Activated T-cell treated with anti-CD3 and anti-CD28 coated beads for 48 hours (primary cell): ENCODE measurements at regions not wholly inside any gene's neighbourhood (a gene's known extent, or its start where the extent isn't known, plus 50 kb on each side); places are given as distances from the start of the nearest gene placed in this dataset.

Source experiments
- DNase-seq: peaks from one replicate; pipeline ENCODE4 v3.0.0-alpha.2; 2020; ENCODE audit warnings: low read depth

GRCh38 chr15:98202256-98202655 lies 241.8 kb downstream of the ARRDC4 start:
- no peak for DNase-seq

GRCh38 chr15:98203872-98204660 lies 243.6 kb downstream of the ARRDC4 start:
- DNase-seq, result no peak

GRCh38 chr15:98207928-98208327 lies 247.4 kb downstream of the ARRDC4 start:
- no peak for DNase-seq

GRCh38 chr15:98213346-98213979 lies 253.0 kb downstream of the ARRDC4 start:
- DNase-seq, result no peak

- no peak for DNase-seq
Measured at GRCh38 chr15:98216166-98216565, 255.7 kb downstream of the ARRDC4 start.

GRCh38 chr15:98217356-98217755 lies 256.9 kb downstream of the ARRDC4 start:
- no peak for DNase-seq

GRCh38 chr15:98221144-98221543 lies 260.6 kb downstream of the ARRDC4 start:
- no peak for DNase-seq

- DNase-seq, result no peak
Measured at GRCh38 chr15:98221577-98221976, 261.1 kb downstream of the ARRDC4 start.

GRCh38 chr15:98226149-98226548 lies 265.6 kb downstream of the ARRDC4 start:
- no peak for DNase-seq

GRCh38 chr15:98226578-98226977 lies 266.1 kb downstream of the ARRDC4 start:
- no peak for DNase-seq

- no peak for DNase-seq
Measured at GRCh38 chr15:98228846-98229245, 268.3 kb downstream of the ARRDC4 start.

- DNase-seq, result no peak
Measured at GRCh38 chr15:98230975-98231374, 270.5 kb downstream of the ARRDC4 start.

- DNase-seq, result no peak
Measured at GRCh38 chr15:98231696-98232440, 271.4 kb downstream of the ARRDC4 start.

GRCh38 chr15:98232761-98233160 lies 272.3 kb downstream of the ARRDC4 start:
- no peak for DNase-seq

- DNase-seq, result no peak
Measured at GRCh38 chr15:98233873-98234272, 273.4 kb downstream of the ARRDC4 start.

- no peak for DNase-seq
Measured at GRCh38 chr15:98240303-98240702, 279.8 kb downstream of the ARRDC4 start.

GRCh38 chr15:98241032-98241554 lies 280.6 kb downstream of the ARRDC4 start:
- no peak for DNase-seq

- no peak for DNase-seq
Measured at GRCh38 chr15:98257290-98257689, 296.8 kb downstream of the ARRDC4 start.

- DNase-seq, result no peak
Measured at GRCh38 chr15:98263787-98264186, 303.3 kb downstream of the ARRDC4 start.

- DNase-seq, result no peak
Measured at GRCh38 chr15:98266295-98266694, 305.8 kb downstream of the ARRDC4 start.

GRCh38 chr15:98268163-98268562 lies 307.7 kb downstream of the ARRDC4 start:
- no peak for DNase-seq

GRCh38 chr15:98272625-98273024 lies 312.1 kb downstream of the ARRDC4 start:
- DNase-seq, result no peak

- no peak for DNase-seq
Measured at GRCh38 chr15:98276018-98276417, 315.5 kb downstream of the ARRDC4 start.
